Lung (tissue), 11 donors: ENCODE measurements at regions not wholly inside any gene's neighbourhood (a gene's known extent, or its start where the extent isn't known, plus 50 kb on each side); places are given as distances from the start of the nearest gene placed in this dataset.

Experiments
- ATAC-seq: fragments of 200-7000 bp; cut with Tn5 transposase; one replicate; pipeline ENCODE4 v1.9.1; 2020; ENCODE audit warnings: moderate number of reproducible peaks; ENCODE audit not compliant: insufficient read depth, low FRiP score
- DNase-seq, 3 donors: peaks; one replicate each; pipeline ENCODE4 v3.0.0-alpha.2; 2013 to 2017
- H3K27ac ChIP-seq, 2 donors: one replicate each; pipeline ENCODE4 v1.5.1; 2013; ENCODE audit warnings: mild to moderate bottlenecking in 2 of 2, moderate library complexity in 2 of 2, control low read depth in 1 of 2, inconsistent platforms in 1 of 2, low read depth in 1 of 2, low read length in 1 of 2
- H3K27me3 ChIP-seq, 3 donors: one replicate each; pipeline ENCODE4 v1.5.1; 2013; ENCODE audit warnings: low read length in 2 of 3; ENCODE audit not compliant: control insufficient read depth in 3 of 3, insufficient read depth in 3 of 3
- H3K36me3 ChIP-seq, 4 donors: one replicate each; pipeline ENCODE4 v1.5.1; 2013; ENCODE audit warnings: low read length in 4 of 4, mild to moderate bottlenecking in 1 of 4, moderate library complexity in 1 of 4; ENCODE audit not compliant: control insufficient read depth in 4 of 4, insufficient read depth in 4 of 4
- H3K4me1 ChIP-seq, 5 donors: one replicate each; pipeline ENCODE4 v1.5.1; 2013; ENCODE audit warnings: low read length in 5 of 5, mild to moderate bottlenecking in 2 of 5, moderate library complexity in 1 of 5; ENCODE audit not compliant: control insufficient read depth in 5 of 5, insufficient read depth in 5 of 5
- H3K4me3 ChIP-seq: one replicate; pipeline ENCODE4 v1.5.1; 2013; ENCODE audit warnings: mild to moderate bottlenecking, control low read depth, moderate library complexity
- H3K9ac ChIP-seq, 2 donors: one replicate each; pipeline ENCODE4 v1.5.1; 2013; ENCODE audit warnings: low read length in 2 of 2, control low read depth in 1 of 2; ENCODE audit not compliant: insufficient read depth in 1 of 2
- H3K9me3 ChIP-seq, 4 donors: one replicate each; pipeline ENCODE4 v1.5.1; 2013; ENCODE audit warnings: low read length in 3 of 4, mild to moderate bottlenecking in 1 of 4, moderate library complexity in 1 of 4; ENCODE audit not compliant: control insufficient read depth in 4 of 4, insufficient read depth in 3 of 4
- CTCF ChIP-seq: IDR thresholded peaks from 2 replicates; pipeline ENCODE4 v1.5.1; 2012; ENCODE audit warnings: mild to moderate bottlenecking; ENCODE audit errors: control extremely low read depth, extremely low read depth
- WGBS, 2 donors: extraction: QIAGEN DNeasy Blood & Tissue Kit; methylation state at CpG; one replicate each; pipeline ENCODE4 v1.1.7; 2013; 5-methylcytosine and 5-hydroxymethylcytosine counted together
- donor health status: control.
- donor health status: control.
- donor health status: Bipolar disorder and iron deficiency.
- donor health status: healthy.
- donor health status: DM: yes; HTN: yes; CAD: no.

DNA sequence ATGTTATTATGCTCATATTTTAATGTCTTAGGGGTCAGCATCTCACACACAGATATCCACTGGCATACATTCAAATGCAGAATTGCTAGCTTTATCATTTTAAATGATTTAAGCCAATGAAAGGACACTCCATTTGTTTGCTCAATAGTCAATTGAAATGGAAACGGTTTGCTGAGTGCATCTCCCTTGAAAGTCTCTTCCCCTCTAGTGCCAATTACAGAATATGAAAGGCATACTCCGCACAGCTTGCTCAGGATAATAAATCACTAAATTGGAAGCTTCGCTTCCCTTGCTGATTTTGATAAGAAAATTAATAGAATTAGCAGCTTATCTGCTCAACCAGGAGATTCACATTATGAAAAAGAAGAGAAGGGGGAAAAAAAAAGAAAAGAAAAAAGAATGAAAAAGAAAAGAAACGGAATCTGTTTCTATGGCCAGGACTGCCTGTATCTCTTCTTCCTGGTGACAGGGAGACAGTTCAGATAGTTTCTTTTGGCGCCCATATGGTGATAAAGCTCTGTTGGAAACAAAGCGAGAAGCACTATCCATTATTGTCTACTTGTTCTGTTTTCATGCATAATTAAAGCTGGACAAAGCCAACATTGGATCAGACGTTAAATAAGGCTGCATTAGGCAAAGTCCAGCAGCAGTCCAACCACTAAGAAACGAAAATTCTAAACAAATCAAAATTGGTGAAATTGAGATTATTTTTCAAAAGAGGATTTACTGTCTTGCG is 225.0 kb downstream of the GXYLT1 start:
- Histone ChIP-seq H3K36me3 (no peaks in the 10 kb centered on the region), H3K4me1 (peaks cover 0 to 28% (median 4%) of the 10 kb centered on the region in 5 donors), H3K9ac (no peak overlapping the region), H3K27ac (no peak overlapping the region), H3K27me3 (no peaks in the 10 kb centered on the region), H3K4me3 (no peak overlapping the region), H3K9me3 (no peaks in the 10 kb centered on the region)
- ATAC-seq (no peak), DNase-seq (peak in 2 of 3 donors; percentile 42 to 66)
- no peak for TF ChIP-seq CTCF
- WGBS, 2 donors, result 74 to 77% methylated on average over 9 of the region's 9 CpGs

GRCh38 chr12:41919048-41919447 is 225.6 kb downstream of the GXYLT1 start:
- Histone ChIP-seq H3K9ac (no peak overlapping the region), H3K4me1 (peaks cover 0 to 28% (median 4%) of the 10 kb centered on the region in 5 donors), H3K36me3 (no peaks in the 10 kb centered on the region), H3K9me3 (no peaks in the 10 kb centered on the region), H3K4me3 (no peak overlapping the region), H3K27me3 (no peaks in the 10 kb centered on the region), H3K27ac (no peak overlapping the region)
- TF ChIP-seq CTCF, result no peak
- no peak for ATAC-seq
- WGBS, 2 donors, result 98 to 100% methylated on average over 1 of the region's 1 CpG
- no peak for DNase-seq

- peaks cover 0 to 28% (median 4%) of the 10 kb centered on the region in 5 donors for H3K4me1 ChIP-seq
- H3K4me3 ChIP-seq, result no peak overlapping the region
- no peaks in the 10 kb centered on the region for H3K27me3 ChIP-seq
- peak in 2 of 3 donors; percentile 34 to 53 for DNase-seq
- no peaks in the 10 kb centered on the region for H3K36me3 ChIP-seq
- no peak for TF ChIP-seq CTCF
- H3K9me3 ChIP-seq, result no peaks in the 10 kb centered on the region
- ATAC-seq, result no peak
- WGBS, 2 donors, result 17 to 25% methylated on average over 5 of the region's 5 CpGs
- H3K27ac ChIP-seq, result no peak overlapping the region
- H3K9ac ChIP-seq, result no peak overlapping the region
Measured at GRCh38 chr12:41917938-41918341, 226.7 kb downstream of the GXYLT1 start.

GRCh38 chr12:41917181-41917580 is 227.5 kb downstream of the GXYLT1 start:
- ATAC-seq, result no peak
- H3K4me3 ChIP-seq, result no peak overlapping the region

More at GRCh38 chr12:41917181-41917580, 227.5 kb downstream of the GXYLT1 start:
- H3K4me1 ChIP-seq, result peaks cover 0 to 28% (median 4%) of the 10 kb centered on the region in 5 donors
- no peaks in the 10 kb centered on the region for H3K27me3 ChIP-seq
- H3K27ac ChIP-seq, result no peak overlapping the region
- no peak for TF ChIP-seq CTCF
- no peaks in the 10 kb centered on the region for H3K36me3 ChIP-seq
- H3K9ac ChIP-seq, result no peak overlapping the region
- DNase-seq, result no peak
- H3K9me3 ChIP-seq, result no peaks in the 10 kb centered on the region
